HG02759 (cell line): ENCODE measurements at regions not wholly inside any gene's neighbourhood (a gene's known extent, or its start where the extent isn't known, plus 50 kb on each side); places are given as distances from the start of the nearest gene placed in this dataset.

Experiments used
- ATAC-seq: cut with Tn5 transposase; IDR thresholded peaks from one replicate; pipeline ENCODE4 v1.9.1; 2021; ENCODE audit warnings: mild to moderate bottlenecking, moderate library complexity; ENCODE audit not compliant: unreplicated experiment

DNA sequence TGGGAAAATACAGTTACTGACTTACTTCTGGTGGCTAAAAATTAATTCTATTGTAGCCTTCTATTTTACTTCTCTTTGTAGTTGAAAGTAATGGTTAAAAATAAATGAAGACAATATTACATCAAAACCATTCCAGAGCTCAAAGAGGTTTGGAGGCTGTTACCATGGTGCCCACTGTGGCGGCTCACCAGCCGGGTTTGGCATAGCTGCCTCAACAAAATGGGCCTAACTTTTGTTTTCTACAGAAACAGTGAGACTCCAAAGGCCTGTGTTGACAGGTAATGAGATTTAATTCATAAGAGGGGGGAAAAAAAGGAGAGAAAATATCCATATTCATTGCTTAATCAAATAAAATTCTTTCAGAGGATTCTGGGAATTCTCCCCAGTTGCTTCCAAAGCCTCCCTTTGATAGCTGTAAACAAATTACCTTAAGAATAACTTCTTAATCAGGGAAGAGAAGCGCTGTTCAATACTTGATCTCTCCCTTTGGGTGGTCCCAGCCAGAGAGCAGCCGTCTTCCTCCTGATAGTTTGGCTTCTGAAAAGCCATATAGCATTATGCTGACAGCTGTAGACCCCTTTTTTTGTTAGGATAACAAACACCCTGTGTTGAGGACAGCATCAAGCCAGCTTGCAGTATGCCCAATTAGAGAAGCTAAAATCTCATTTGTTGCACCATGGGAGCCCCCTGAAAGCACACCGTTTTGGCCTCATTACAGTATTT lies 266.8 kb downstream of the NEDD1 start:
- no peak for ATAC-seq

DNA sequence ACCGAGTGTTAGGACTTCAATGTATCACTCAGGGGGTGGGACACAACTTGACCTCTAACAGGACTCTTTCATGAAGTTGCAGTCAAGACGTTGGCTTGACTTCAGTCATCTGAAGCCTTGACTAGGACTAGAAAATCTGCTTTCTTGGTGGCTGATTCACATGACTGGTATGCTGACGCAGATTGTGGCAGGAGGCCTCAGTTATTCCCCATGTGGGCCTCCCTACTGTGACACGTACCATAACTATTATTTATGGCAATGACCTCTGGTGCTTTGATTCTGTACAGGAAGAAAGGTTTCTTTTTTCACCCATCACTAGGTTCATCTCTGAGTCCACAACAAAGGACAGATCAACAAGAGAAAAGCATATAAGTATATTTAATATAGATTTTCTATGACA lies 270.4 kb downstream of the NEDD1 start:
- ATAC-seq, result no peak

DNA sequence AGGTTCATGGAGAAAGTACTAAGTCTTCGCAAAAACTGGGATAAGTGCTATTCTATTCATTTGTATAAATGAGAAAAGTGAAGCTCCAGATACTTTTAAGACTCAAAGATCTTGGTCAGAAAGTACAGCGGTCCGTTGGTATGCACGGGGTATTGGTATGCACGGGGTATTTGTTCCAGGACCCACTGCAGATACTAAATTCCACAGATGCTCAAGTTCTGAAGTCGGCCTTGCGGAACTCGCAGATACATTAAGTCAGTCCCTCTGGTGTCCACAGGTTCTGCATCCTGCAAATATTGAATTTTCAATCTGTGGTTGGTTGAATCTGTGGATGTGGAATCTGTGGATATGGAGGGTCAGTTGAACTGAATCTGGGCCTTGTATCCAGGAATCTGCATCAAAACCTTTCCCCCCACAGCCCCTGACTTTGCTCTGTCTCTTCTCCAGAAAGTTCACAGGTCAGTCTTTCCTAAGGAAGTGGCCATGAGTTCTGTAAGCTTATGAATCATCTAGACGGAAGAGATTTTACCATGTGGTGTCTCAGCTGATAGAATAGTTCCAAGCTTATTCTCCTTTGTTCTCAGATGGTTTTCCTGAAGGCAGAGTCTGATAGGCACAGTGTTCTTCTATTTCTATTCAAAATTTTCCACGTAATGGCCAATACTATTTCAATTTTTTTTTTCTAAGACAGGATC lies 274.7 kb downstream of the NEDD1 start:
- no peak for ATAC-seq

DNA sequence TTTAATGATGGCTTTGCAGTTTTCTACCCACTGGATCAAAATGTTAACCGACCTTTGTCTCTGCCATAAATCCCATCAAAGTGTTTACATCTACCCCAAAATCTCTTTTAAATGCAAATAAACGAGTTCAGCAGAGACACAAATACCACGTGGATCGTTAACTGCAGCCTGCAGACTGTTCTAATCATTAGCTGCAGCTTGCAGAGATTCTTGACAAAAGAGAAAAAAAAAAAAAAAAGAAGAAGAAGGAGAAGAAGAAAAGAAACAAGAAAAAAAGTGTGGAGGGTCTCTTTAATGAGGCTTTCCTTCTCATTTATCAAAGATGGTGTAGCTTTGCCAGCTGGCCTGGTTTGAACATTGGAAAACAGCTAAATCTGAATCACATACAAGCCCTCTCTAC lies 275.7 kb downstream of the NEDD1 start:
- ATAC-seq, result no peak

DNA sequence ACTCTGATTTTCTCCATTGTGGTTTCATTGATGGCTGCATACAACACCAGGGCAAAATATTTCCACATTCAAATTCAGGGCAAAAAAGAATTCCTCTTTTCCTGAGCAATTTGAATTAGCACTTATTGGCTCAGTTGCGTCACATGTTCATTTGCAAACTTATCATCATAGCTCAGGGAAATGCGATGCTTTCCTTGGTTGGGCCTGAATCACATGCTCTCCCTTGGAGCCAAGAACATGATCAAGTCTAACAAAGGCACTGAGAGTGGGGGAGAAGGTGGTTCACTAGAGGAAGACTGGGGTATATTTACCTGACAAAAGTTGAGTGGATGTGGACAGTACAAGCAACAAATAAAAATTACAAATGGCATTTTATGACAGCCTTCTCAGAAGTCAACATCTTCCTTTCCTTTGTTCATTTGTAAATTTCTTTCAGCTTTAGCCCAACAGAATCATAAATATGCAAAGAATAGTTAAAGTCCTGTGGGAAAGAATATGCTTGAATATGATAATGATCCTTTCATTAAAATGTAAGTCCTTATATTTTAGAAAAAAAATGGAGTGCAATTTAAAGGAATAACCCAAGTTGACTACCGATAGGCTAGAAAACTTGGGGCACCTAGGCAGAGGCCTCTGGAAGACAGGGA lies 277.2 kb downstream of the NEDD1 start:
- no peak for ATAC-seq

DNA sequence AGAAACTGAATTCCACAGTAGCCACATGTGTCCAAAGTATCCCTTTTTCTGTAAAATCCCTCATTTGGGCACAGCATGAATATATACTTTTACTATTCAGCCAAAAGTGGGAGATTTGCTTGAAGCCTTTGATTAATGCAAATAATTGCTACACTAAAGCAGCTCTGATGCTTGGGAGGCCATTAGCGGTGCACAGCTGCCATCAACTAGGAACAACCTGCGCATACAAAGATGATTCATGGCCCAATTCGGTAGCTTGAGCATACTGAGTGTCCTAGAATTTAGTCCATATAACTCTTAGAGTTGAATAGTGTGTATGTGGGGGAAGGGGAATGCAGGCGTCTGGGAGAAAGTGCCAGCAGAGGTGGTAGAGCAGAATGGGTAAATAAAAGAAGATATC lies 277.0 kb upstream of the RMST start:
- ATAC-seq, result no peak

DNA sequence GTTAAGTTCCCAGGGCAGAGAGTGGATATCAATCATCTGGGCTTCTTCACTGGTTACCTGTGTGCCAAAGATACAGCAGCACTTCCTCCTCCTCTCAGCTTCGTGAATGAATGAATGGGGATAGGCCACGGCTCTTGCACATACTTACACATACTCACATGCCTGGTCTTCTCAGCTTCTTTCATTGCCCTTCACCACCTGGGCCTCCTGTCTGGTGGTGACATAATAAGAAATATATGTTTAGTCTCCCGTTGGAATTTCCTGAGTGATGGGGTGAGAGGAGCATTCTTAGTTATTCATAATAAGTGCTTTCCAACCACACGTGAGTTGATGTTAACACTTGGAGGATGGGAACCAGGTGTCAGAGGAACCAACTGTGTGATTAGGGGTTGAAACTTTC lies 268.1 kb upstream of the RMST start:
- no peak for ATAC-seq

DNA sequence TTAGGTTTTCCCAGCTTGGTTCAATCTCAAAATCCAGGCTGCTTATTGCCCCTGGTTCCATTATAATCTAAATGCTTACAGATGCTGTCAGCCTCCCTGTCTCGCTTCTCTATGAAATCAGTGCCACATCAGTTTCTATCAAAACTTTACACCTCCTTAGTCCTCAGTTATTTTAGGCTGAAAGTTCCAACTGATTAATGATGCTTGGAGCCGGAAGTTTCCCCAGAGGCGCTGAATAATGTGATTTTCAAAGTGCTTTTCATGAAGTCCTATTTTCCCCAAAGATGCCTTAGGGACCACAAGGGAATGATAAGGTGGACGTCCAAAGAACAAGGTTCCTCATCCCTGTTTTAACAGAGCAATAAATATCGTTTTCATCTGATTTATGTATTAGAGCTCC lies 262.4 kb upstream of the RMST start:
- no peak for ATAC-seq

DNA sequence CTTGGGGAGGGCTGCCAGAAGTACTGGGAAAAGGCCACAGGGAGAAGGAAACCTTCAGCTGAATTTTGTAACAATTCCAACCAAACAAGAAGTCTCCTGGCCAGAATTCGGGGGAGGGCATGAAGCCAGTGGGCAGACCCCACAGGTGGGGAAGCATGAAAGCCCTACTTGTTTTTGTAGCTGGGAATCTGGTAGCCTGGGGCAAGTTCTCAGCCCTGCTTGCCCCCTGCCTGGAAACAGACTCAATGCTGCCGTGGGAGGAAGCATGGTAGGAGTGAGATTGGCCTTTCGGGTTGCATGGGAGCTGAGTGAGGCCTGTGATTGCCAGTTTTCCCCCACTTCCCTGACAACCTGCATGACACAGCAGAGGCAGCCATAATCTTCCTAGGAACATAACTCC lies 259.2 kb upstream of the RMST start:
- ATAC-seq, result no peak

DNA sequence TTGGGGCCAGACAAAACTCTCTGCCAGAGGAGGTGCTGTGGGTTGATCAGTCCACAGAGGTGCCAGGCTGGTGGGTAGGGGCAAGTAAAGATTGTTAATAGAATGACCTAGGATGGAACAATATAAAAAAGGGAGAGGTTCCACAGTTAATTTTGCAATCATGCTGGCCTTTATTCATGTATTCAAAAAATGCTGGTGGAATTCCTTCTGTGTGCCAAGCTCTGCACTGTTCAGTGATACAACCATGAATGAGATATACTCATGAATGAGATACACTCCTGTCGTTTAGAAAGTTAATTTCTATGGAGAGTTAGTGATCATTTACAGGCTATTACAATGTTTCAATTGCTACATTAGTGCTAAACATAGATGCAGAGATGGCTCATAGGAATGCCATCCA lies 252.6 kb upstream of the RMST start:
- ATAC-seq, result no peak

DNA sequence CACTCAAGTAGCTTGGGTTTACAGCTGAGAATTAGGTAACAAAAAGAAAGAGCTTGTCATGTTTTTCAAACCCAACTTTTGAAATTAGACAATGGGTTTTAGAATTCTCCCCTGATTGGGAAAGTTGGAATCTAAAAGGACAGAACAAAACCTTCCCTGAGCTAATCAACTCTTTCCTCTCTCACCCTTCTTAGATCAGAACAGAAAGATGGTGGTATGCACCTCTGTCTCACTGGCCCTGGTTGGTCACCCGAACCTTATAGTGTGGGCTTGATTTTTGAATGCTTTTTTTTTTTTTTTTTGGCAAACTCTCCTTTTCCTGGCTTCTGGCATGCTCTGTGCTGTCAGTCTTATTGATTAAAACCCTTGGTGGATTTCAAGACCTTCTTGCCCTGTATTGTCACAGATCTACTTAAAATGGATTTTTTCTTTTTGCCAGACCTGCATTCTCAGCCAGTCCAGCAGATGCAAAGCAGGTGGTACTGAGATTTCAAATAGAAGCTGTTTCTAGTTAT lies 251.1 kb upstream of the RMST start:
- no peak for ATAC-seq

DNA sequence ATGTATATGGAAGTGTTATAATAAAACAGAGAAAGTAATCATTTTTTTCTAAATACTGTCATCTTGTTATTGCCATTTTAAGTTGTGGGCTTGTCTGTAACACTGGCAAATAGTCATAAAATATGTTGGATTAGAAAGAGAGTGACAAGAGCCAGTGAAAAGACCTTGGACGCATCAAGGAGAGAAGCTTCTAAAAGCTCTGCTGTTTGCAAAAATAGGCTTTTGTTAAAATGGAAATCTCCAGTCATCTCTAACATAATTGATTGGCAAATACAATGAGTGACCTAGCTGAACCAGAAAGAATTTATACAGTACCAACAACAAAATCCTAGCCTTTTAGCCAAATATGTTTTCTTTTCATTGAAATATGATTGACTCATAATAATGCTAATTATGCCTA lies 245.8 kb upstream of the RMST start:
- no peak for ATAC-seq

DNA sequence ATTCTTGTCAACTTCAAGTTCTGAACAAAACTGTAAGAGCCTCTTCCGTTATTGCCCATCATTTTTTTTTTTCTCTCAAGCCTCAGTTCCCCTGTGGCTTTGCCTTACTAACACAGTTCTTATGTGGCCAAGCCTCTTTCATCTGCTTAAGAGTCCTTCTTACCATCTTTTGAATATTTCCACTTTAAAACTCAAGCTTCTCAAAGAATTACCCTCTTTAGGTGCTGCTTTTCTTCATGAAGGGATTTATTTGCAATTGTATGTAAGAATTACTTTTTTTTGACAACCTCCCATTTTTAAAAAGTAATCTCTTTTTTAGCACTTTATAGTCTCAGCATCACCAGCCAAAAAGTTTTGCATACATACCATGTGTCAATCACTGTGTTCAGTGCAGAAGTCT lies 240.2 kb upstream of the RMST start:
- ATAC-seq, result no peak

DNA sequence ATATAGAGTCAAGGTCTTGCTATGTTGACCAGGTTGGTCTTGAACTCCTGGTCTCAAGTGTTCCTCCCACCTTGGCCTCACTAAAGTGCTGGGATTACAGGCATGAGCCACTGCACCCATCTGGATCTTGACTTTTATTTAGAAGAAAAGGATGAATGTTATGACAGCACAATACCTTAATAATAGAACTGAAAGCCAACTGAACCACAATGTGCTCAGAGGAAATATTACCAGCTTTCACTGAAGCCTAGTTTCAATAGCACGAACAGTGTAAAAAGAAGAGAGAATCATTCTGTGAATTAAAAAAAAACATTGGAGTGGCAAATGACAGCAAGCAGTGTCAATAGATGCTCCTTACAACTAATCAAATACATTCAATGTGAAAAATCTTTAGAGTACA lies 239.2 kb upstream of the RMST start:
- no peak for ATAC-seq

DNA sequence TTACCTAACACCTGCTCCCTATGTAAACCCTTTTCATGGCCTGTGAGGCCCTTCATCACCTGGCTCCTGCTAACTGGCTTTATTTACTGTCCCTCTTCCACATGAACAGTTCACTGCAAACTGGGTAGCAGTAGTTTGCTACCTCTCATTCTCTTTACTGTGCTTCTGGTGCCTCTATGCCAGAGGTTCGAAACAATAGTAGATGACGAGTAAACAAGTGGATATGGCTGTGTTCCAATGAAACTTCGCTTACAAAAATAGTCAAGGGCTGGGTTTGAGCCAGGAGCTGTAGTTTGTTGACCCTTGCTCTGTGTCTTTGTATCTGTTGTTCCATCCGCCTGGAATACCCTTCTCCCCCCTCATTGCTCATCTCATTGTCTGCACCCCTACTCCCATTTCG lies 233.6 kb upstream of the RMST start:
- ATAC-seq, result no peak

DNA sequence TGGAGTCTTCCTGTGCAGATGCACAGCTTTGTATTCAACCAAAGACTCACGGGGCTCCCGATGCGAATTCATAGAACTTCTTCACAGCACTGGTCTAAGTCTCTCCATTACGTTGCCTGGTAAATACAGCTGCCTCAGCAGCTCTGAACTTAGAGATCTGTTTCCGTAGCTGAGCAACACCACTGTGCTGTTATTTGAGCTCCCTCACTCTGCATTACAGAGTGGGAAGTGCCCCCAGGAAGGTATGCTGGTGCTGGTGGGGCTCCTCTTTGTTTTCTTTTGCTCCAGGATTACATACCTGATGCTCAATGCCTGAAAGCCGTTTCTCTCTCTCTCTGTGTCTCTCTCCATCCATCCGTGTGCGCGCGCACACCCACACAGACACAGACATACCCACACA lies 227.5 kb upstream of the RMST start:
- no peak for ATAC-seq

DNA sequence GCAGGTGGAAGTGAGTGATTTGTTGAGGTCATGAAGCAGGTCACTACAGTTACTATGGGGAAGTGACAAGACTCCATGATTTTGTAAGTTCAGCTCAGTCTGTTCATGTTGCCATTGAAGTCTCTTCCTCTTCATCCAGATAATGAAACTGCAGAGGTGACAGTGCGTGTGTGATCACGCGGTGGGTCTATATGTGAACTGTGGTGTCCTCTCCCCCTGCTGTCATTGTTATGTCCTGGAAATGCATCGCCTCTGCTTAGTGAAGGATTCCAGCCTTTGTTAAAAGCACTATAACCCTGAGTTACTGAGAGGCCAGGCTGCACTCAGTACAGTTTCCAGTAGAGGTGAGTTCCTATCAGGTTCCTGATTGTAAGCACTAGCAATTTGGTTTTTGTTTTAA lies 216.2 kb upstream of the RMST start:
- no peak for ATAC-seq

DNA sequence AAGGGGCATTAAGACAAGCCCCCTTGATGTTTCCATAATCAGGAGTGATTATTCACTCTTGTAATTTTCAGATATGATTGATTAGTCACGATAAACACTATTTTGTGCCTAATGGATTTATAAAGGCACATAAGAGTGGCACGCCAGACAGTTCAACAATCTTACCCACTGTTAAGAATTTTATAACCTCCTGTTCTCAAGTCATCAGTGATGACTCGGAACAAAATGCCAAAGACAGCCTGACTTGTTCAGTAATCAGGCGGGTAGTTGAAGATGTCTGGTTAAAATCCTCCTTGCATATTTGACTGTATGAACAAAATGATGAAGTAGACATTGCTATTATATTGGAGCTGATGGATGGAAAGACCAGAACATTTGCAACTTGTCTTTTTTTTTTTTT lies 212.1 kb upstream of the RMST start:
- no peak for ATAC-seq

DNA sequence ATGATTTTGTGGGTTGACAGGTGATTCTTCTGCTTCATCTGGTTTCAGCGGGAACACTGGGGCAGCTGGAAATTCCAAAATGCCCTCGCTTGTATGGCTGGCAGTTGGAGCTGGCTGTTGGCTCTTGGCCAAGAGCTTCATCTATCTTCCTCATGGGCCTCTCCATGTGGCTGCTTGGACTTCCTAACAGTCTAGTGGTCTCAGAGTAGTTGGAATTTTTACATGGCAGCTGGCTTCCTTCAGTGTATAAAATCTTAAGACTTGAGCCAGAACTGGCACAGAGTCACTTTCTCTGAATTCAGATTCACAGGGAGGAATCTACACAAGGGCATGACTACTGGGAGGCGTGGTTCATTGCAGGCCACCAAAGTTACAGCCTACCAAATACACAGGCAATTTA lies 204.9 kb upstream of the RMST start:
- no peak for ATAC-seq

DNA sequence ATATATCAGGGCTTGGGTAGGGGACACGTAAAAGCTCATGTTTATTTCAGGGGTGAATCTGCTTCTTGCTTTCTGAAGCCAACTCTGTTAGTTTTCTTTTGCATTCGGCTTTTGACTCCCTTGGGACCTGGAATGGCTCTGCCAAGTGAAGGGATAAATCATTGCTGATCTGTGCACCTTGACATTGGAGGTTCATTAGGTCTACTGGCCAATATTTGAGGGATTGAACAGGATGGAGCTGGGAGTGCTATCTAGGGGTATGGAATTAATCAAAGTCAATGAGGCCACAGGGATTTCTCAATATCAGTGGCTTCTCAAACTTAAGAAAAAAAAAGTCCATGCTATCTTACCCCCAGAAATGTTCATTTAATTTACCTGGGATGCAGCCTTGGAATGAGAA lies 203.5 kb upstream of the RMST start:
- no peak for ATAC-seq

DNA sequence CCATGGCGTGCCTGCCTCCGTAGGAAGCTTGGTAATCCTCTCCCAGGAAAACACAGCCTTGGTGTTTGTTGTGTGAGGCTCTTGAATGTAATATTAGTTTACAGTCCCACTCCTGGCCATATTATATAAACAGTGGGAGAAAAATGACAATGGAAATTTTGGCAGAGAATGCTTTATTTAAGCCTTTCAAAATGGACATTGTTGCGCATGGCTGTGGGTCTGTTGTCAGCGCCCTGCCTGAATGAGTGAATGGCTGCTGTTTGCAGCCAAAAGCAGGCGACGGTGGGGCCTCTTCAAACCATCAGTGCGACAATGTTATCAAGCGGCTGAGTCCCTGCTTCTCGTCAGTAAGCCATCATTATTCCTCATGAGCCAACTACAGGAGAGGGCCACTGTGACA lies 201.8 kb upstream of the RMST start:
- no peak for ATAC-seq

DNA sequence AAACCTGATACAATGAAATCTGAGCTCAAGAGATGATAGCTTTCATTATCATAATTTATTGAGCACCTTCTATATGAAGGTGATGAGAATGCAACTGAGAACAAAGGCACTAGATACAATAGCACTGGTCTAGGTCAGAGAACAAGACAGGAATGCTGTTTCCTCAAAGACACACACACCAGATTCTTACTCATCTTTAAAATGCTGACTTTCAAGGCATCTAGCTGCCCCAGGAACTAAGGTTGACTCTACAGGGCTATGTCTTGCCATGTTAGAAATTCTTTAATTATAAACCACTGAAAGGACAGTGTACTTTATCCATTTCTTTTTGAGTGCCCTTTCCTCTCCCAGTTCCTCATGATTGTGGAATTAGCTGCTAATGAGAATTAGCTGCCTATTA lies 195.4 kb upstream of the RMST start:
- no peak for ATAC-seq
